Astrocyte of the cerebellum (primary cell): ENCODE measurements at regions not wholly inside any gene's neighbourhood (a gene's known extent, or its start where the extent isn't known, plus 50 kb on each side); places are given as distances from the start of the nearest gene placed in this dataset.

Experiments used
- DNase-seq: peaks from one replicate; pipeline ENCODE4 v3.0.0-alpha.2; 2011; ENCODE audit warnings: low read depth
- H3K4me3 ChIP-seq: 2 replicates; pipeline ENCODE4 v1.5.1; 2011; ENCODE audit warnings: mild to moderate bottlenecking, low read depth, low read length, moderate library complexity
- in situ Hi-C: cut with HindIII; loops from 2 replicates; pipeline ENCODE4 v1.10.0; 2017; ENCODE audit warnings: low sequenced_read_pairs
- TF ChIP-seq, protein P1 (sequence below): IDR thresholded peaks from 2 replicates; pipeline ENCODE4 v1.5.1; 2012; ENCODE audit warnings: low read length, low read depth, moderate library complexity, mild to moderate bottlenecking; ENCODE audit errors: missing control alignments

DNA sequence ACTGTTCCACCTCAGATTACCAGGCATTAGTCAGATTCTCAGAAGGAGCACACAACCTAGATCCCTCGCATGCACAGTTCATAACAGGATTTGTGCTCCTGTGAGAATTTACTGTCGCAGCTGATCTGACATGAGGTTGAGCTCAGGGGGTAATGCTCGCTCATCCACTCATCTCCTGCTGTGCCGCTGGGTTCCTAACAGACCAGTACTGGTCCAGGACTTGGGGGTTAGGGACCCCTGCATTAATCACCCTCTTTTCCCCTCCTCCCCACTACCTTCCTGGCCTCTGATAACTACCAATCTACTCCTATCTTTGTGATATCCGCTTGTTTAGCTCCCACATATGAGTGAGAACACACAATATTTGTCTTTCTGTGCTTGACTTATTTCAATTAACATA, 83.5 kb upstream of the FSHB start:
- DNase-seq: no peak
- TF ChIP-seq, protein P1, sequence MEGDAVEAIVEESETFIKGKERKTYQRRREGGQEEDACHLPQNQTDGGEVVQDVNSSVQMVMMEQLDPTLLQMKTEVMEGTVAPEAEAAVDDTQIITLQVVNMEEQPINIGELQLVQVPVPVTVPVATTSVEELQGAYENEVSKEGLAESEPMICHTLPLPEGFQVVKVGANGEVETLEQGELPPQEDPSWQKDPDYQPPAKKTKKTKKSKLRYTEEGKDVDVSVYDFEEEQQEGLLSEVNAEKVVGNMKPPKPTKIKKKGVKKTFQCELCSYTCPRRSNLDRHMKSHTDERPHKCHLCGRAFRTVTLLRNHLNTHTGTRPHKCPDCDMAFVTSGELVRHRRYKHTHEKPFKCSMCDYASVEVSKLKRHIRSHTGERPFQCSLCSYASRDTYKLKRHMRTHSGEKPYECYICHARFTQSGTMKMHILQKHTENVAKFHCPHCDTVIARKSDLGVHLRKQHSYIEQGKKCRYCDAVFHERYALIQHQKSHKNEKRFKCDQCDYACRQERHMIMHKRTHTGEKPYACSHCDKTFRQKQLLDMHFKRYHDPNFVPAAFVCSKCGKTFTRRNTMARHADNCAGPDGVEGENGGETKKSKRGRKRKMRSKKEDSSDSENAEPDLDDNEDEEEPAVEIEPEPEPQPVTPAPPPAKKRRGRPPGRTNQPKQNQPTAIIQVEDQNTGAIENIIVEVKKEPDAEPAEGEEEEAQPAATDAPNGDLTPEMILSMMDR: no peak
- in situ Hi-C loops: no loop called here
- no peak overlapping the region for H3K4me3 ChIP-seq

DNA sequence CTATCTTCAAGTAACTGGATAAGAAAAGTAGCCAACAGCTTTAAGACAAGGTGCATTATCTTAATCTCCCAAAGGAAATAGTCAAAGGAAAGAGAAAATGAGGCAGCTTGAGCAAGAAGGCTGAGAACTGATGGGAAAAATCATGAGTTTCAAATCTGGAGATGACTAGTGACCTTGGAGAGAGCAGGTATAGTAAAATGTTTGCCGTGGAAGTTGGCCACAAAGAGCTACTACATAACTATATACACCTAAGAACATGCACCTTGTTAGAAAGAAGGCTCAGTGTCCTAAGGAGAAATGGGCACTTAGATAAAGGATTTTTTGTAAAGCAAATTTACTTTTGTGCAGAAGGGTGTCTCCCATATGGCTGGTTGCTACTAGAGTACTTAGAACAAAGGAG, 80.8 kb upstream of the FSHB start:
- no peak for DNase-seq
- in situ Hi-C loops: no loop called here
- TF ChIP-seq, protein P1: no peak
- no peak overlapping the region for H3K4me3 ChIP-seq

DNA sequence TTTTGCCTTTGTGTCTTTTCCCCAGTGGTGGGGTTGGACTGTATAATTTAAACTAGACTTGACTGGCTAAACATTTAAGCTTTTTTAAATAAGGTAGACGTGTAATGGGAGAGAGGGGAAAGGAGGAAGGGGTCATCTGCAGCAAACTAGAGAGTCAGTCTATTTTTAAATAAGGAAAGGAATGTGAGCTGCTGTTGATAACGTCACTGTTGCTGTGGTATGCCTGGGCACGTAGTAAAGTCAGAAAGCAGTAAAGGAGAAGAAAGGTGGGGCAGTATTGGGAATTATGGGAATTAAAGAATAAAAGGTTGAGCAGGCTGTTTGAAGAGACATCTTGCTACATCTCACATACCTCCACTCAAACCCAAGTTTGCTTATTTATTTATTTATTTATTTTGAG, 80.4 kb upstream of the FSHB start:
- in situ Hi-C loops: no loop called here
- no peak overlapping the region for H3K4me3 ChIP-seq
- DNase-seq: no peak
- TF ChIP-seq, protein P1: no peak

DNA sequence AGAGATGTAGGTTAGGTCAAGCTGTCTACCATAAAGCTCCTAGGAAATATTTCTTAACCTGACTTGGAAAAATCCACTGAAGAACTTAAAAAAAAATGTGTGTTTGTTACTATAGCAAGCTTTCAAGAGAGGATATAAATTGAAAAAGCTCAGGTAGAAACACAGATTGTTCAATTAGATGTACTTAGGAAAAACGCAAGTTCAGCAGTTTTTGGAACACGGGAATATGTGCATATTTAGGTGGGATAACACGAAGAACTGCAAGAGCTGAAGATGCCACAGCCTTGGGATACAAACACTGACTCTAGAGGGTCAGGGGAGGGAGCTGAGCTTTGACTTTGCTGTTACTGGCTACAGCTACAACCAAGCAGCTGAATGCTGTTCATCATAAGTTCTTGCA, 77.8 kb upstream of the FSHB start:
- no peak overlapping the region for H3K4me3 ChIP-seq
- in situ Hi-C loops: no loop called here
- DNase-seq: no peak
- TF ChIP-seq, protein P1: no peak

DNA sequence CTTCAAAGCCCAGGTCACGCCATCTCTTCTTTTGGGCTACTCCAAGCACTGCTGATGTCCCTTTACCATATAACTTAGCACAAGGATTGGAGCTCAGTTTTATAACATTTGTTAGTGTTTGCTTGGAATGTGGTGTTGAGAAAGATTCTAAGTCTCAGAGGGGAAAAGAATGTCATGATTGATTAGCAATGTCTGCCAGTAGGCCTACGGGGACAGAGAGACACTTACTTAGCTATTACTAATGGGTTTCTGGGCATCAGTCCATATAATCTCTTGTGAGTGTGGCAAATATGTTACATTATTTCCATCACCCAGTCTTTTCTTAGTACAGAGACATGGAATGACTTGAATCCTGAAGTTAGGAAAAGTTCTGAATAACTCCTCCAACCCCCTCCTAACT, 75.4 kb upstream of the FSHB start:
- no peak for DNase-seq
- TF ChIP-seq, protein P1: no peak
- no peak overlapping the region for H3K4me3 ChIP-seq
- in situ Hi-C loops: no loop called here

DNA sequence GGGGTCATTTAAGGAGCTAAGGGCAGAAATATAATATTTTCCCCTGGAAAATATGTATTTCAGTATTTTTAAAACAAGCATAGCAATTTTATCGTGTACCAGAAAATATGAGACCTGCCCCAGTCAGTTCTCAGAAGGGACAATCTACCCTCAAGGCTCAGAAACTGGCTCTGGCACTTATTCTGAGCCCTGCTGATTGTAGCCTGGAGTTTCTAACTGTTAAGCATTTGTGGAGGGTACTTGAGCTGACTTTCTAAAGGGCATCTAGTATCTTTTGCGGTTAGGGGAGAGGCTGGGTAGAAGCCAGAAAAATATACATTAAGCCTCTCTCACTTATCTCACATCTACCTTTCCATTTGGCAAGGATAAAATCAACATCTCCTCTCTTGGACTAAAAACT, 71.3 kb upstream of the FSHB start:
- no peak overlapping the region for H3K4me3 ChIP-seq
- no peak for DNase-seq
- TF ChIP-seq, protein P1: no peak
- in situ Hi-C loops: no loop called here

DNA sequence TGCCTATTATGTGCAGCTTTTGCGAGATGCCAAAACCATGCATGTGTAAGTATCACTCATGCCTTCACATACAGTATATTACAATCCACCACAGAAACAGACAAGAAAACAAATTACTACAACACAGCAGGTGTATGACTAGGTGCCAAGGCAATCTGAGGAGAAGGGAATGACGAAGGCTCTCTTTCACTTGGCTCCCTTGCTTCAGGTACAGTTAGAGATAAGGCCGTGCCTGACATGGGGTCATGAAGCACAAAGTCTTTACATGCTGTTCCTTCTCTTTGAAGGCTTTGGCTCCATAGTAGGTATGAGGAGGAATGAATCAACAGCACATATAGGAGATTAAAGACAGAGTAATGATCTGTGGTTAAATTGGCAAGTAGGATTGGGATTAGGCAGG, 65.2 kb upstream of the FSHB start:
- DNase-seq: no peak
- TF ChIP-seq, protein P1: no peak
- in situ Hi-C loops: no loop called here
- H3K4me3 ChIP-seq: no peak overlapping the region
